Ascending aorta (tissue), 2 donors: ENCODE measurements at regions not wholly inside any gene's neighbourhood (a gene's known extent, or its start where the extent isn't known, plus 50 kb on each side); places are given as distances from the start of the nearest gene placed in this dataset.
"Not testable (repeated sequence)": the region's sequence is repeated elsewhere in the genome, so short reads cannot be mapped to it uniquely, and the experiment has no call there.

Experiments used
- DNase-seq, 2 donors: peaks; one replicate each; pipeline ENCODE4 v3.0.0-alpha.2; 2019; ENCODE audit warnings: low spot score in 2 of 2
- H3K27ac ChIP-seq, 2 donors: fragments of 200-600 bp; sonication (generic); one replicate each; pipeline ENCODE4 v1.5.1; 2016 to 2017; ENCODE audit warnings: mild to moderate bottlenecking in 1 of 2
- H3K27me3 ChIP-seq: fragments of 200-600 bp; sonication (generic); one replicate; pipeline ENCODE4 v1.5.1; 2017
- H3K36me3 ChIP-seq, 2 donors: fragments of 200-600 bp; sonication (generic); one replicate each; pipeline ENCODE4 v1.5.1; 2016
- H3K4me1 ChIP-seq, 2 donors: fragments of 200-600 bp; sonication (generic); one replicate each; pipeline ENCODE4 v1.5.1; 2016 to 2017; ENCODE audit warnings: mild to moderate bottlenecking in 1 of 2
- H3K4me3 ChIP-seq, 2 donors: fragments of 200-600 bp; sonication (generic); one replicate each; pipeline ENCODE4 v1.5.1; 2016 to 2017; ENCODE audit warnings: mild to moderate bottlenecking in 1 of 2
- H3K9me3 ChIP-seq, 2 donors: fragments of 200-600 bp; sonication (generic); one replicate each; pipeline ENCODE4 v1.5.1; 2016
- intact Hi-C: fragments of 100-400 bp; cut with DNase I; formaldehyde crosslinking; loops from one replicate; pipeline ENCODE4 v1.15.1; 2023
- TF ChIP-seq, protein P1 (sequence below), 3 experiments: fragments of 200-600 bp in 2 of 3; fragments of 450-650 bp in 1 of 3; sonication (generic) in 2 of 3; IDR thresholded peaks; one replicate each; pipeline ENCODE4 v1.5.1; 2016 to 2019; ENCODE audit warnings: antibody characterized with exemption in 3 of 3, mild to moderate bottlenecking in 1 of 3, moderate library complexity in 1 of 3

DNA sequence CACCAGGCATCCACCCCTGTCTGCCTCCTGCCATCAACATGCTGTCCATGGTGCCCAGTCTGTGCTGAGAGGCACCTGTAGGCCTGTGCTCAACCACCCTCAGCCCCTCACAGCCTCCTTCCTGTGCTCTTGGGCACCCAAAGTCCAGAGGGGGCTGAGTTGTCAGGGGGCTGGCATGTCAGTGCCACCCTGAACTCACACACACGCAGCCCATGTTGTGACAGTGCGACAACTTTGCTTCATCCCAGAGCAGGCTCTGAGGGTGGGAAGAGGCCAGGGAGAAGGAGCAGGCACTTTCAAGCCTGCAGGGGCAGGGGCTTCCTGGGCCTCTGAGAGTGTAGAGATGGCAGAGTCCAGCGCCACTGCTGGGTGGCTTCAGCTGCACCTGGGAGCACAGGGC, 491.0 kb downstream of the TMEM135 start:
- intact Hi-C loops = no loop called here
- TF ChIP-seq, protein P1, sequence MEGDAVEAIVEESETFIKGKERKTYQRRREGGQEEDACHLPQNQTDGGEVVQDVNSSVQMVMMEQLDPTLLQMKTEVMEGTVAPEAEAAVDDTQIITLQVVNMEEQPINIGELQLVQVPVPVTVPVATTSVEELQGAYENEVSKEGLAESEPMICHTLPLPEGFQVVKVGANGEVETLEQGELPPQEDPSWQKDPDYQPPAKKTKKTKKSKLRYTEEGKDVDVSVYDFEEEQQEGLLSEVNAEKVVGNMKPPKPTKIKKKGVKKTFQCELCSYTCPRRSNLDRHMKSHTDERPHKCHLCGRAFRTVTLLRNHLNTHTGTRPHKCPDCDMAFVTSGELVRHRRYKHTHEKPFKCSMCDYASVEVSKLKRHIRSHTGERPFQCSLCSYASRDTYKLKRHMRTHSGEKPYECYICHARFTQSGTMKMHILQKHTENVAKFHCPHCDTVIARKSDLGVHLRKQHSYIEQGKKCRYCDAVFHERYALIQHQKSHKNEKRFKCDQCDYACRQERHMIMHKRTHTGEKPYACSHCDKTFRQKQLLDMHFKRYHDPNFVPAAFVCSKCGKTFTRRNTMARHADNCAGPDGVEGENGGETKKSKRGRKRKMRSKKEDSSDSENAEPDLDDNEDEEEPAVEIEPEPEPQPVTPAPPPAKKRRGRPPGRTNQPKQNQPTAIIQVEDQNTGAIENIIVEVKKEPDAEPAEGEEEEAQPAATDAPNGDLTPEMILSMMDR (IDR thresholded peaks at IDR 0.05) = no peak
- no peaks in the 10 kb centered on the region for H3K9me3 ChIP-seq
- no peaks in the 10 kb centered on the region for H3K36me3 ChIP-seq
- no peaks in the 10 kb centered on the region for H3K27me3 ChIP-seq
- no peak overlapping the region for H3K4me3 ChIP-seq
- DNase-seq = no peak
- no peaks in the 10 kb centered on the region for H3K4me1 ChIP-seq
- H3K27ac ChIP-seq = no peak overlapping the region

DNA sequence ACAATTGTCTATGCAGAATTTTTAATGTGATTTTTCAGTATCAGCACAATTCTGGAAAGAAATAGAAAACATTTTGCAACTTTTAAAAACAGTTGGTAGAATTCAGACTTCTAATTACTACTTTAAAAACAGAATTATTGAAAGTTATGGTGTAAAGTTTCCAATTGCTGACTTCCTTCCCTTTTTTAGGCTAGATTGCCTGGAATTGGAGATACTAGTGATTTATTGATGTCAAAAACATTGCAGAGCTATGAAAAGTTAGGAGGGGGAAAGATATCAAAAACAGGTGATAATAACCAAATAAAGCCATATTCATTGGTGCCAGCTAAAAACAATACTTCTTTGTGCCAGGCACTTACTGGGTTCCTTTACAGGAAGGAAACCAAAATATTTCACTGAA, 485.5 kb downstream of the TMEM135 start:
- Histone ChIP-seq H3K27me3 (no peaks in the 10 kb centered on the region), H3K9me3 (no peaks in the 10 kb centered on the region), H3K36me3 (no peaks in the 10 kb centered on the region), H3K27ac (no peak overlapping the region), H3K4me3 (no peak overlapping the region), H3K4me1 (no peaks in the 10 kb centered on the region)
- TF ChIP-seq, protein P1 (IDR thresholded peaks at IDR 0.05) = no peak
- no peak for DNase-seq
- intact Hi-C loops = no loop called here

DNA sequence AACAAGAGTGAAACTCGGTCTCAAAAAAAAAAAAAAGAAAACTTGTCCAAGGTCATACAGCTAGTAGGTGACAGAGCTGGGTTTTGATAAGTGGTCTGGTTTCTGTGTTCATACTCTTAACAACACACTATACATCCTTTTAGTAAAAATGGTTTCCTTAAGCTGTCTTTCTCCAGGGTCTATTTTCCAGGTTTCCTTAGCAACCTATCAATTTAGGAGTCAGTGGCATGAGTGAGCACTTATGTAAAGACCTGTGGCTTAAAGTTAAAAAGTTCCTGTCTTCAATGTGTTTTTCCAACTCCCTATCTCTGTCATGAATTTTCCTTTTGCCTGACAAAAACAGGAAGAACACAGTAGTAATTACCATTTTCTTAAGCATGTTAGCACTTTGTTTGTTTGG, 480.5 kb downstream of the TMEM135 start:
- TF ChIP-seq, protein P1 (IDR thresholded peaks at IDR 0.05) = no peak
- intact Hi-C loops = no loop called here

DNA sequence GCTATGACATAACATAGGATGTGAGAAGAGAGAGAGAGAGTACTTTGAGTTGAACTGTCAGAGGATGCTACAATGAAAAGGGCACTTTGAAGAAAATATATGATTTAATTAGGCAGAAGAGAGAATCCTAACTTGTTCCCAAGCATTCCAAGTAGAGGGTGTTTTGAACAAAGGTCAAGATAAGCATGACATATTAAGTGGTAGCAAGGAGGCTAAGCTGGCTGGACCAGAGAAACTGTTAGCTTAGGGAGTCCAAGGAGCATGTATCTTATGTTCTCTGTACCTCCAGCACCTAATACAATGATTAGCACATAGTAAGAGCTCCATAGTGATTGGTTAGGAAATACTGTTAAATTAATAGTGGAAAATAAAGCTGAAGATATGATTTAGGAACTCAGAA, 479.6 kb downstream of the TMEM135 start:
- Histone ChIP-seq H3K36me3 (no peaks in the 10 kb centered on the region), H3K27ac (no peak overlapping the region), H3K4me3 (no peak overlapping the region), H3K4me1 (no peaks in the 10 kb centered on the region), H3K27me3 (no peaks in the 10 kb centered on the region), H3K9me3 (no peaks in the 10 kb centered on the region)
- intact Hi-C loops = no loop called here
- TF ChIP-seq, protein P1 (IDR thresholded peaks at IDR 0.05) = no peak
- no peak for DNase-seq

More for the DNA sequence above, 480.5 kb downstream of the TMEM135 start:
- Histone ChIP-seq H3K9me3 (no peaks in the 10 kb centered on the region), H3K36me3 (no peaks in the 10 kb centered on the region), H3K4me3 (no peak overlapping the region), H3K27me3 (no peaks in the 10 kb centered on the region), H3K27ac (no peak overlapping the region), H3K4me1 (no peaks in the 10 kb centered on the region)
- DNase-seq = no peak

DNA sequence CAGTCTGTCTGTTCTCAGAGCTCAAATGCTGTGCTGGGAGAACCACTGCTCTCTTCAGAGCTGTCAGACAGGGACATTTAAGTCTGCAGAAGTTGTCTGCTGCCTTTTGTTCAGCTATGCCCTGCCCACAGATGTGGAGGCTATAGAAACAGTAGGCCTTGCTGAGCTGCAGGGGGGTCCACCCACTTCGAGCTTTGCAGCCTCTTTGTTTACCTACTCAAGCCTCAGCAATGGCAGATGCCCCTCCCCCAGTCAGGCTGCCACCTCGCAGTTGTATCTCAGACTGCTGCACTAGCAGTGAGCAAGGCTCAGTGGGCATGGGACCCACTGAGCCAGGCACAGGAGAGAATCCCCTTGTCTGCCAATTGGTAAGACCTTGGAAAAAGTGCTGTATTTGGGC, 470.0 kb downstream of the TMEM135 start:
- H3K4me1 ChIP-seq, H3K9me3 ChIP-seq, DNase-seq, intact Hi-C loops, H3K27me3 ChIP-seq, H3K27ac ChIP-seq, H3K36me3 ChIP-seq, H3K4me3 ChIP-seq: not testable (repeated sequence)

DNA sequence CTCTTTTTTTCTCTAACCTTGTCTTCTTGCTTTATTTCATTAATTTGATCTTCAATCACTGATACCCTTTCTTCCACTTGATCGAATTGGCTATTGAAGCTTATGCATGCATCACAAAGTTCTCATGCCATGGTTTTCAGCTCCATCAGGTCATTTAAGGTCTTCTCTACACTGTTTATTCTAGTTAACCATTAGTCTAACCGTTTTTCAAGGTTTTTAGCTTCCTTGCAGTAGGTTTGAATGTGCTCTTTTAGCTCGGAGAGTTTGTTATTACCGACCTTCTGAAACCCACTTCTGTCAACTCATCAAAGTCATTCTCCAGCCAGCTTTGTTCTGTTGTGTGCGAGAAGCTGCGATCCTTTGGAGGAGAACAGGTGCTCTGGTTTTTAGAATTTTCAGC, 469.2 kb downstream of the TMEM135 start:
- H3K27ac ChIP-seq, intact Hi-C loops, H3K9me3 ChIP-seq, H3K27me3 ChIP-seq, H3K4me1 ChIP-seq, H3K4me3 ChIP-seq, DNase-seq, H3K36me3 ChIP-seq: not testable (repeated sequence)

DNA sequence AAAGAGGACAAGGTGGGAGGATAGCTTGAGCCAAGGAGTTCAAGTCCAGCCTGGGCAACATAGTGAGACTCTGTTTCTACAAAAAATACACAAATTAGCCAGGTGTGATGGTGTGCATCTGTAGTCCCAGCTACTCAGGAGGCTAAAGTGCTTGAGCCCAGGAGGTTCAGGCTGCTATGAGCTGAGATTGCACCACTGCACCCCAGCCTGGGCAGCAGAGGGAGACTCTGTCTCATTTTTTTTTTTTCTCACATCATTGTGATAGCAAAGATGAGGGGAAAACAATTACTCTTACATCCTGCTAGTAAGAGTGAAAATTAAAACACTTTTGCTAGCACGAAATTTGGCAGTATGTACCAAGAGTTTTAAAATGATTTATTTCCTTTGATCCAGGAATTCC, 463.7 kb downstream of the TMEM135 start:
- H3K27ac ChIP-seq = no peak overlapping the region
- H3K4me3 ChIP-seq = no peak overlapping the region
- TF ChIP-seq, protein P1 (IDR thresholded peaks at IDR 0.05) = no peak
- no peaks in the 10 kb centered on the region for H3K4me1 ChIP-seq
- DNase-seq = no peak
- intact Hi-C loops = no loop called here
- H3K9me3 ChIP-seq = no peaks in the 10 kb centered on the region
- H3K36me3 ChIP-seq = no peaks in the 10 kb centered on the region
- no peaks in the 10 kb centered on the region for H3K27me3 ChIP-seq

DNA sequence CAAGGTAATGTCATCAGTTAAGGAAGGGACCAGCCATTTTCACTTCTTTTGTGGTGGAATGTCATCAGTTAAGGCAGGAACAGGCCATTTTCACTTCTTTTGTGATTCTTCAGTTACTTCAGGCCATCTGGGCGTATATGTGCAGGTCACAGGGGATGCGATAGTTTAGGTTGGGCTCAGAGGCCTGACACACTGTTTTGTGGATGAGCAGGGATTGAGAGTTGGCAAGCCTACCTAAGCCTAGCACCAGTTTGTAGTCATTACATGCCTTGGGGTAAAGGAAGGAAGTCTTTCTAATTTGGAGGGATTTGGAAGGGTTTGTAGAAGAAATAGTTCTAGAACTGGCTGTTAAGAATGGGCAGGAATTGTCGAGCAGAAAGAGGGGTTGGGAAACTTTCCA, 457.2 kb downstream of the TMEM135 start:
- intact Hi-C loops, DNase-seq, H3K4me3 ChIP-seq, H3K27ac ChIP-seq, H3K36me3 ChIP-seq, H3K9me3 ChIP-seq, H3K27me3 ChIP-seq, H3K4me1 ChIP-seq: not testable (repeated sequence)

DNA sequence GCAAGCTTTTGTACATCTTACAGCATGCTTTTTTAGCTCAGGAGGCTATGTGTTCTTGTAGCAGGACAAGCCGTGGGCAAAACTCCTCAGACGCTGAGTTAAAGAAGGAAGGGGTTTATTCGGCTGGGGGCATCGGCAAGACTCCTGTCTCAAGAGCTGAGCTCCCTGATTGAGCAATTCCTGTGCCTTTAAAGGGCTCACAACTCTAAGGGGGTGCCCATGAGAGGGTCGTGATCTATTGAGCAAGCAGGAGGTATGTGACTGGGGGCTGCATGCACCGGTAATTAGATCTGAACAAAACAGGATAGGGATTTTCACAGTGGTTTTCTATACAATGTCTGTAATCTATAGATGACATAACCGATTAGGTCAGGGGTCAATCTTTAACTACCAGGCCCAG, 456.3 kb downstream of the TMEM135 start:
- H3K4me3 ChIP-seq, intact Hi-C loops, DNase-seq, H3K4me1 ChIP-seq, H3K9me3 ChIP-seq, H3K27ac ChIP-seq, H3K27me3 ChIP-seq, H3K36me3 ChIP-seq: not testable (repeated sequence)
